GM23338 (cell line): ENCODE measurements at regions not wholly inside any gene's neighbourhood (a gene's known extent, or its start where the extent isn't known, plus 50 kb on each side); places are given as distances from the start of the nearest gene placed in this dataset.

Experiments
- ATAC-seq: fragments of 200-7000 bp; cut with Tn5 transposase; 3 replicates; pipeline ENCODE4 v1.9.1; 2020
- DNase-seq: peaks from one replicate; pipeline ENCODE4 v3.0.0-alpha.2; 2015; ENCODE audit warnings: low spot score
- H2AFZ ChIP-seq: fragments of 200-600 bp; sonication (generic); 2 replicates; pipeline ENCODE4 v1.8.0; 2016; ENCODE audit warnings: antibody characterized with exemption, mild to moderate bottlenecking, moderate library complexity
- H3F3A ChIP-seq: fragments of 200-600 bp; sonication (generic); replicated peaks from 2 replicates; pipeline ENCODE4 v1.8.0; 2017; ENCODE audit warnings: antibody characterized with exemption, mixed run types, low read depth
- H3K27ac ChIP-seq: fragments of 200-600 bp; sonication (generic); 2 replicates; pipeline ENCODE4 v1.6.1; 2016; ENCODE audit warnings: low read depth
- H3K27me3 ChIP-seq: fragments of 200-600 bp; sonication (generic); 2 replicates; pipeline ENCODE4 v1.8.0; 2016; ENCODE audit warnings: mild to moderate bottlenecking, mixed run types, moderate library complexity; ENCODE audit not compliant: insufficient read depth
- H3K36me3 ChIP-seq: fragments of 200-600 bp; sonication (generic); 2 replicates; pipeline ENCODE4 v1.8.0; 2016; ENCODE audit warnings: mild to moderate bottlenecking; ENCODE audit not compliant: insufficient read depth
- H3K4me1 ChIP-seq: fragments of 200-600 bp; sonication (generic); 2 replicates; pipeline ENCODE4 v1.8.0; 2016; ENCODE audit warnings: mild to moderate bottlenecking, moderate library complexity; ENCODE audit not compliant: insufficient read depth
- H3K4me2 ChIP-seq: fragments of 200-600 bp; sonication (generic); 2 replicates; pipeline ENCODE4 v1.7.1; 2017; ENCODE audit warnings: mixed run types
- H3K4me3 ChIP-seq: fragments of 200-600 bp; sonication (generic); 2 replicates; pipeline ENCODE4 v1.6.1; 2016; ENCODE audit warnings: mixed run types
- H3K79me2 ChIP-seq: fragments of 200-600 bp; sonication (generic); replicated peaks from 2 replicates; pipeline ENCODE4 v1.8.0; 2017; ENCODE audit warnings: mild to moderate bottlenecking; ENCODE audit not compliant: insufficient read depth
- H3K9me2 ChIP-seq: fragments of 200-600 bp; sonication (generic); 2 replicates; pipeline ENCODE4 v1.8.0; 2017; ENCODE audit not compliant: insufficient read depth
- H4K20me1 ChIP-seq: fragments of 200-600 bp; sonication (generic); replicated peaks from 2 replicates; pipeline ENCODE4 v1.8.0; 2017; ENCODE audit warnings: mild to moderate bottlenecking; ENCODE audit not compliant: insufficient read depth
- H3K27ac Mint-ChIP-seq: 2 replicates; pipeline ENCODE4 v1.8.0; 2020; ENCODE audit warnings: inconsistent platforms, mild to moderate bottlenecking, moderate library complexity, mixed read lengths
- H3K27me3 Mint-ChIP-seq: 3 replicates; pipeline ENCODE4 v1.8.0; 2022; ENCODE audit warnings: low read depth, mild to moderate bottlenecking, moderate library complexity, mixed read lengths, inconsistent platforms; ENCODE audit not compliant: insufficient read depth, poor library complexity
- H3K36me3 Mint-ChIP-seq: 3 replicates; pipeline ENCODE4 v1.8.0; 2021; ENCODE audit warnings: low read depth, mild to moderate bottlenecking, inconsistent platforms, moderate library complexity, mixed read lengths
- H3K4me1 Mint-ChIP-seq: 3 replicates; pipeline ENCODE4 v1.8.0; 2020; ENCODE audit warnings: mild to moderate bottlenecking, inconsistent platforms, mixed read lengths
- H3K4me3 Mint-ChIP-seq: 3 replicates; pipeline ENCODE4 v1.8.0; 2021; ENCODE audit warnings: moderate library complexity, mild to moderate bottlenecking, inconsistent platforms, mixed read lengths
- H3K9me3 Mint-ChIP-seq: 3 replicates; pipeline ENCODE4 v1.8.0; 2020; ENCODE audit warnings: moderate library complexity, mild to moderate bottlenecking, inconsistent platforms, mixed read lengths
- CREB1 ChIP-seq: fragments of 250-450 bp; sonication (Bioruptor Pico); IDR thresholded peaks from 2 replicates; pipeline ENCODE4 v1.5.0; 2020; ENCODE audit warnings: low read depth, mild to moderate bottlenecking, moderate library complexity
- CTCF ChIP-seq, 2 experiments: fragments of 200-600 bp in 1 of 2; sonication (generic) in 1 of 2; conservative IDR thresholded peaks; 2 replicates each; pipeline versions ENCODE4 v1.5.1 to v1.6.1; 2016 to 2017; ENCODE audit warnings: antibody characterized with exemption in 2 of 2, low read depth in 2 of 2, mild to moderate bottlenecking in 2 of 2, moderate library complexity in 1 of 2
- ETS1 ChIP-seq: IDR thresholded peaks from 2 replicates; pipeline ENCODE4 v1.6.1; 2016; ENCODE audit warnings: antibody characterized with exemption
- EZH2 ChIP-seq: fragments of 200-600 bp; sonication (generic); IDR thresholded peaks from one replicate; pipeline ENCODE4 v1.8.0; 2017; ENCODE audit warnings: antibody characterized with exemption, mild to moderate bottlenecking, low read depth; ENCODE audit not compliant: unreplicated experiment
- EZH2phosphoT487 ChIP-seq: fragments of 200-600 bp; sonication (generic); IDR thresholded peaks from one replicate; pipeline ENCODE4 v1.8.1; 2018; ENCODE audit warnings: antibody characterized with exemption; ENCODE audit not compliant: unreplicated experiment
- NANOG ChIP-seq: IDR thresholded peaks from 2 replicates; pipeline ENCODE4 v1.6.1; 2016; ENCODE audit warnings: antibody characterized with exemption, borderline replicate concordance
- POLR2AphosphoS5 ChIP-seq: IDR thresholded peaks from 2 replicates; pipeline ENCODE4 v1.6.1; 2016; ENCODE audit warnings: antibody characterized with exemption, low read depth
- REST ChIP-seq: IDR thresholded peaks from one replicate; pipeline ENCODE4 v1.6.1; 2018; ENCODE audit warnings: antibody characterized with exemption; ENCODE audit not compliant: unreplicated experiment
- STAT1 ChIP-seq: IDR thresholded peaks from one replicate; pipeline ENCODE4 v1.6.1; 2016; ENCODE audit warnings: antibody characterized with exemption; ENCODE audit not compliant: unreplicated experiment
- ZNF114 ChIP-seq: fragments of 250-450 bp; sonication (Bioruptor Pico); IDR thresholded peaks from 2 replicates; pipeline ENCODE4 v1.5.0; 2020; ENCODE audit warnings: mild to moderate bottlenecking, moderate library complexity
- ZNF331 ChIP-seq: fragments of 250-450 bp; sonication (Bioruptor Pico); IDR thresholded peaks from 2 replicates; pipeline ENCODE4 v1.5.0; 2020; ENCODE audit warnings: low read depth, mild to moderate bottlenecking, moderate library complexity

DNA sequence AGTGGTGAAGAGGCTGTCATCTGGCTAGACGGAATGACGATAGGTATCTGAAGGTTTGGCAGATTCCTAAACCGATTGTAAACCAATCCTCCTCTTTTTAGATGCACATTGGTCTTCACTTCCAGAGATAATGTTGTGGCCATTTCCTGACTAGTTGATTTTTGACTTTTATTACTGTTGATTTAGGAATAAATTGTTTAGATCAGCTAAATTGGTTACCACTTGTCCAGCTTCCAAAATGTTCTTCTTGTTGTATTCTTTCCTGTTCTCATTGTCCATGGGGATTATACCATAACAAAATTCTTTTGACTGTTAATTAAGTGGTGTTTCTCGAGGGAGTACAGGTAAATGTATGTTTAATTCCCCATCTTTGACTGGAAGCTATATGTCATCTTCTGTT is 119.7 kb downstream of the MACROH2A1 start:
- TF ChIP-seq EZH2 (no peak), ZNF114 (no peak), EZH2phosphoT487 (no peak), STAT1 (no peak), POLR2AphosphoS5 (no peak), CTCF (conservative IDR thresholded peaks at IDR 0.05; ENCODE audit: low read depth in 2 of 2) (no peak), CREB1 (CRISPR knock-in tag) (no peak), ZNF331 (no peak), REST (no peak), NANOG (no peak)
- DNase-seq (no peak), ATAC-seq (no peak)
- no peaks in the 10 kb centered on the region; the same call in 1 of the 3 replicates for H3K9me3 Mint-ChIP-seq
- H3K9me2 ChIP-seq: peaks cover 3% of the 10 kb centered on the region; the same call in 1 of the 2 replicates
- H3K4me2 ChIP-seq: no peak overlapping the region
- no peaks in the 10 kb centered on the region for H3K36me3 Mint-ChIP-seq
- H3K36me3 ChIP-seq: no peaks in the 10 kb centered on the region
- no peaks in the 10 kb centered on the region for H3K4me1 ChIP-seq
- H3K27me3 ChIP-seq: no peaks in the 10 kb centered on the region
- no peaks in the 10 kb centered on the region for H3F3A ChIP-seq
- H3K4me1 Mint-ChIP-seq: no peaks in the 10 kb centered on the region
- H3K27ac Mint-ChIP-seq: no peak overlapping the region
- H3K4me3 ChIP-seq: no peak overlapping the region
- no peak overlapping the region for H2AFZ ChIP-seq
- H4K20me1 ChIP-seq: no peaks in the 10 kb centered on the region
- no peak overlapping the region for H3K27ac ChIP-seq
- H3K27me3 Mint-ChIP-seq: no peaks in the 10 kb centered on the region
- H3K4me3 Mint-ChIP-seq: no peak overlapping the region
- no peaks in the 10 kb centered on the region for H3K79me2 ChIP-seq

DNA sequence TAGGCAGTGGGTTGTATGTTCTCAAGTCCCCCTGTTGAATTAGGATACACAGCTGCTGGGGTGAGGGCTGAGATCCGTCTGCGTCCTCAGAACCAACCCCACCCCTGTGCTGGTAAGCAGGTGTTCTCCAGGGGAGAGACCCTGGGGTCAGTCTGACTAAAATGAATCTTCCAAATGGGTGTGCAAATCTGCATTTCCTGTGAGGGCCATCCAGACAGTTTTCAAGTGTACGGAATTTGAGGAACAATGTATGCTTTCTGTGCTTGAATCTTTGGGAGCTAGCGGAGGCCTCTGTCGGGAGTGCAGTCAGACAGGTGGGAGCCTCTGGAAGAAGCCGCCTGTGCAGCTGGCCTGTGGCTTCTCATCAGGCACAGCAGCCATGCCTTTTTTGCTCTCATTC is 122.9 kb downstream of the MACROH2A1 start:
- ATAC-seq: no peak
- peaks cover 3% of the 10 kb centered on the region; the same call in 1 of the 2 replicates for H3K9me2 ChIP-seq
- H3K36me3 ChIP-seq: no peaks in the 10 kb centered on the region
- no peaks in the 10 kb centered on the region for H4K20me1 ChIP-seq
- no peaks in the 10 kb centered on the region for H3K79me2 ChIP-seq
- H3F3A ChIP-seq: no peaks in the 10 kb centered on the region
- no peak overlapping the region for H3K4me2 ChIP-seq
- DNase-seq: no peak
- H3K27me3 ChIP-seq: no peaks in the 10 kb centered on the region
- Mint-ChIP-seq H3K27ac (no peak overlapping the region), H3K27me3 (no peaks in the 10 kb centered on the region), H3K9me3 (no peaks in the 10 kb centered on the region; the same call in 1 of the 3 replicates), H3K4me3 (no peak overlapping the region), H3K36me3 (no peaks in the 10 kb centered on the region), H3K4me1 (0 out of 3 replicates have a peak, but pooled peaks cover 3% of the 10 kb centered on the region)
- no peak overlapping the region for H3K27ac ChIP-seq
- H2AFZ ChIP-seq: no peak overlapping the region
- H3K4me3 ChIP-seq: no peak overlapping the region
- no peaks in the 10 kb centered on the region for H3K4me1 ChIP-seq
- no peak for TF ChIP-seq NANOG
- no peak for TF ChIP-seq REST
- TF ChIP-seq CREB1 (CRISPR knock-in tag): no peak
- no peak for TF ChIP-seq ETS1
- TF ChIP-seq EZH2: no peak
